ENCODE measurements at regions not wholly inside any gene's neighbourhood (a gene's known extent, or its start where the extent isn't known, plus 50 kb on each side); places are given as distances from the start of the nearest gene placed in this dataset.

GRCh38 chr17:71267668-71268067, 853.2 kb upstream of the SOX9 start:
- Histone ChIP-seq H3K9ac (ENCODE audit: low read length) (no peak overlapping the region), H3K79me2 (ENCODE audit: control insufficient read depth, insufficient read depth, low read length, poor library complexity) (no peaks in the 10 kb centered on the region), H3K14ac (ENCODE audit: low read length) (no peak overlapping the region), H3K79me1 (ENCODE audit: low read length) (no peaks in the 10 kb centered on the region), H3K4ac (ENCODE audit: low read depth, low read length) (no peak overlapping the region), H2AK5ac (ENCODE audit: low read length) (no peak overlapping the region), H4K8ac (ENCODE audit: low read depth, low read length) (no peak overlapping the region), H3K18ac (ENCODE audit: low read length) (no peak overlapping the region), H3K23ac (ENCODE audit: low read length) (no peak overlapping the region), H2AFZ (ENCODE audit: insufficient read depth, low read length, poor library complexity) (no peak overlapping the region), H2BK5ac (ENCODE audit: low read depth, low read length, poor library complexity) (no peak overlapping the region), H3K36me3 (ENCODE audit: control insufficient read depth in 1 of 2, insufficient read depth in 2 of 2, low read length in 2 of 2) (no peaks in the 10 kb centered on the region), H4K12ac (ENCODE audit: low read depth, low read length) (no peak overlapping the region), H3K27ac (ENCODE audit: low read depth, low read length) (no peak overlapping the region), H3K9me3 (ENCODE audit: insufficient read depth, low read depth, low read length) (no peaks in the 10 kb centered on the region), H2BK12ac (ENCODE audit: low read length) (no peak overlapping the region), H2BK120ac (ENCODE audit: insufficient read depth, low read length, poor library complexity) (no peak overlapping the region), H3K4me1 (ENCODE audit: control insufficient read depth in 1 of 2, insufficient read depth in 2 of 2, low read length in 2 of 2) (no peaks in the 10 kb centered on the region), H3K4me2 (ENCODE audit: low read length) (no peak overlapping the region), H4K91ac (ENCODE audit: low read depth, low read length) (no peak overlapping the region), H3K27me3 (ENCODE audit: insufficient read depth, low read length) (peaks cover 2% of the 10 kb centered on the region), H3K4me3 (ENCODE audit: low read depth, low read length) (no peak overlapping the region)
- WGBS (ENCODE audit: extremely low coverage, insufficient coverage, insufficient read length), result no CpG with 5 or more reads among the region's 1 CpG
- DNase-seq, result no peak

GRCh38 chr17:71269201-71269600, 851.6 kb upstream of the SOX9 start:
- Histone ChIP-seq H3K9ac (ENCODE audit: low read length) (no peak overlapping the region), H2BK12ac (ENCODE audit: low read length) (no peak overlapping the region), H4K8ac (ENCODE audit: low read depth, low read length) (no peak overlapping the region), H3K27me3 (ENCODE audit: insufficient read depth, low read length) (peaks cover 2% of the 10 kb centered on the region), H3K36me3 (ENCODE audit: control insufficient read depth in 1 of 2, insufficient read depth in 2 of 2, low read length in 2 of 2) (no peaks in the 10 kb centered on the region), H3K4ac (ENCODE audit: low read depth, low read length) (no peak overlapping the region), H2BK5ac (ENCODE audit: low read depth, low read length, poor library complexity) (no peak overlapping the region), H3K79me2 (ENCODE audit: control insufficient read depth, insufficient read depth, low read length, poor library complexity) (no peaks in the 10 kb centered on the region), H4K12ac (ENCODE audit: low read depth, low read length) (no peak overlapping the region), H3K9me3 (ENCODE audit: insufficient read depth, low read depth, low read length) (no peaks in the 10 kb centered on the region), H3K4me2 (ENCODE audit: low read length) (no peak overlapping the region), H3K14ac (ENCODE audit: low read length) (no peak overlapping the region), H3K4me3 (ENCODE audit: low read depth, low read length) (no peak overlapping the region), H3K23ac (ENCODE audit: low read length) (no peak overlapping the region), H4K91ac (ENCODE audit: low read depth, low read length) (no peak overlapping the region), H3K79me1 (ENCODE audit: low read length) (no peaks in the 10 kb centered on the region), H3K4me1 (ENCODE audit: control insufficient read depth in 1 of 2, insufficient read depth in 2 of 2, low read length in 2 of 2) (no peaks in the 10 kb centered on the region), H2BK120ac (ENCODE audit: insufficient read depth, low read length, poor library complexity) (no peak overlapping the region), H2AFZ (ENCODE audit: insufficient read depth, low read length, poor library complexity) (no peak overlapping the region), H3K27ac (ENCODE audit: low read depth, low read length) (no peak overlapping the region), H2AK5ac (ENCODE audit: low read length) (no peak overlapping the region), H3K18ac (ENCODE audit: low read length) (no peak overlapping the region)
- no peak for DNase-seq
- no CpG with 5 or more reads among the region's 1 CpG for WGBS (ENCODE audit: extremely low coverage, insufficient coverage, insufficient read length)

GRCh38 chr17:71273441-71273840, 847.4 kb upstream of the SOX9 start:
- no CpG with 5 or more reads among the region's 2 CpGs for WGBS (ENCODE audit: extremely low coverage, insufficient coverage, insufficient read length)
- H3K27ac ChIP-seq (ENCODE audit: low read depth, low read length), result no peak overlapping the region
- no peak overlapping the region for H4K91ac ChIP-seq (ENCODE audit: low read depth, low read length)
- DNase-seq, result no peak
- no peak overlapping the region for H2BK12ac ChIP-seq (ENCODE audit: low read length)
- no peaks in the 10 kb centered on the region for H3K4me1 ChIP-seq (ENCODE audit: control insufficient read depth in 1 of 2, insufficient read depth in 2 of 2, low read length in 2 of 2)
- no peak overlapping the region for H2BK5ac ChIP-seq (ENCODE audit: low read depth, low read length, poor library complexity)
- no peak overlapping the region for H3K9ac ChIP-seq (ENCODE audit: low read length)
- no peak overlapping the region for H3K4me3 ChIP-seq (ENCODE audit: low read depth, low read length)
- H3K23ac ChIP-seq (ENCODE audit: low read length), result no peak overlapping the region
- no peaks in the 10 kb centered on the region for H3K79me1 ChIP-seq (ENCODE audit: low read length)
- no peaks in the 10 kb centered on the region for H3K79me2 ChIP-seq (ENCODE audit: control insufficient read depth, insufficient read depth, low read length, poor library complexity)
- H3K9me3 ChIP-seq (ENCODE audit: insufficient read depth, low read depth, low read length), result no peaks in the 10 kb centered on the region
- H2AK5ac ChIP-seq (ENCODE audit: low read length), result no peak overlapping the region
- H3K27me3 ChIP-seq (ENCODE audit: insufficient read depth, low read length), result no peaks in the 10 kb centered on the region
- H4K12ac ChIP-seq (ENCODE audit: low read depth, low read length), result no peak overlapping the region
- H3K14ac ChIP-seq (ENCODE audit: low read length), result no peak overlapping the region
- no peak overlapping the region for H2AFZ ChIP-seq (ENCODE audit: insufficient read depth, low read length, poor library complexity)
- H3K4me2 ChIP-seq (ENCODE audit: low read length), result no peak overlapping the region
- H3K36me3 ChIP-seq (ENCODE audit: control insufficient read depth in 1 of 2, insufficient read depth in 2 of 2, low read length in 2 of 2), result no peaks in the 10 kb centered on the region
- no peak overlapping the region for H2BK120ac ChIP-seq (ENCODE audit: insufficient read depth, low read length, poor library complexity)
- H3K4ac ChIP-seq (ENCODE audit: low read depth, low read length), result no peak overlapping the region
- no peak overlapping the region for H4K8ac ChIP-seq (ENCODE audit: low read depth, low read length)
- no peak overlapping the region for H3K18ac ChIP-seq (ENCODE audit: low read length)

- Histone ChIP-seq H3K14ac (ENCODE audit: low read length) (no peak overlapping the region), H3K9me3 (ENCODE audit: insufficient read depth, low read depth, low read length) (no peaks in the 10 kb centered on the region), H2AFZ (ENCODE audit: insufficient read depth, low read length, poor library complexity) (no peak overlapping the region), H3K9ac (ENCODE audit: low read length) (no peak overlapping the region), H2BK12ac (ENCODE audit: low read length) (no peak overlapping the region), H2BK5ac (ENCODE audit: low read depth, low read length, poor library complexity) (no peak overlapping the region), H3K18ac (ENCODE audit: low read length) (no peak overlapping the region), H3K4me3 (ENCODE audit: low read depth, low read length) (no peak overlapping the region), H3K4me2 (ENCODE audit: low read length) (no peak overlapping the region), H3K79me2 (ENCODE audit: control insufficient read depth, insufficient read depth, low read length, poor library complexity) (no peaks in the 10 kb centered on the region), H3K27ac (ENCODE audit: low read depth, low read length) (no peak overlapping the region), H2BK120ac (ENCODE audit: insufficient read depth, low read length, poor library complexity) (no peak overlapping the region), H3K36me3 (ENCODE audit: control insufficient read depth in 1 of 2, insufficient read depth in 2 of 2, low read length in 2 of 2) (no peaks in the 10 kb centered on the region), H4K12ac (ENCODE audit: low read depth, low read length) (no peak overlapping the region), H2AK5ac (ENCODE audit: low read length) (no peak overlapping the region), H4K91ac (ENCODE audit: low read depth, low read length) (no peak overlapping the region), H3K23ac (ENCODE audit: low read length) (no peak overlapping the region), H3K27me3 (ENCODE audit: insufficient read depth, low read length) (no peaks in the 10 kb centered on the region), H3K4me1 (ENCODE audit: control insufficient read depth in 1 of 2, insufficient read depth in 2 of 2, low read length in 2 of 2) (no peaks in the 10 kb centered on the region), H3K79me1 (ENCODE audit: low read length) (no peaks in the 10 kb centered on the region), H4K8ac (ENCODE audit: low read depth, low read length) (no peak overlapping the region), H3K4ac (ENCODE audit: low read depth, low read length) (no peak overlapping the region)
- WGBS (ENCODE audit: extremely low coverage, insufficient coverage, insufficient read length), result no CpG with 5 or more reads among the region's 6 CpGs
- DNase-seq, result no peak
Observed at GRCh38 chr17:71276079-71276478, 844.7 kb upstream of the SOX9 start.
